ENCODE measurements at regions not wholly inside any gene's neighbourhood (a gene's known extent, or its start where the extent isn't known, plus 50 kb on each side); places are given as distances from the start of the nearest gene placed in this dataset.
"Not testable (repeated sequence)": the region's sequence is repeated elsewhere in the genome, so short reads cannot be mapped to it uniquely, and the experiment has no call there.

GRCh38 chr5:4613440-4613839 is 526.7 kb upstream of the ADAMTS16 start:
- ATAC-seq, result no peak
- ChIA-PET CTCF (interaction anchor here (0.6 kb wide), 1 partner anchor 257 kb away, joined by 3 read pairs; no protein-coding TSS in a partner anchor), POLR2A (no interaction called here)
- no peak for DNase-seq (ENCODE audit: low read depth in 1 of 2, low spot score in 1 of 2)
- no peak for TF ChIP-seq ZNF302 (CRISPR knock-in tag; IDR thresholded peaks at IDR 0.05)
- no peak for TF ChIP-seq NR3C1 (IDR thresholded peaks at IDR 0.05)
- TF ChIP-seq, protein P1, sequence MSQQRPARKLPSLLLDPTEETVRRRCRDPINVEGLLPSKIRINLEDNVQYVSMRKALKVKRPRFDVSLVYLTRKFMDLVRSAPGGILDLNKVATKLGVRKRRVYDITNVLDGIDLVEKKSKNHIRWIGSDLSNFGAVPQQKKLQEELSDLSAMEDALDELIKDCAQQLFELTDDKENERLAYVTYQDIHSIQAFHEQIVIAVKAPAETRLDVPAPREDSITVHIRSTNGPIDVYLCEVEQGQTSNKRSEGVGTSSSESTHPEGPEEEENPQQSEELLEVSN (IDR thresholded peaks at IDR 0.05; ENCODE audit: borderline replicate concordance, low read depth), result no peak
- TF ChIP-seq EHF (CRISPR knock-in tag; IDR thresholded peaks at IDR 0.05), result no peak
- no peak for TF ChIP-seq HOXA7 (CRISPR knock-in tag; IDR thresholded peaks at IDR 0.05)
- no peak for TF ChIP-seq SMC3 (IDR thresholded peaks at IDR 0.05)
- TF ChIP-seq CTCF (IDR thresholded peaks at IDR 0.05), result no peak
- TF ChIP-seq HOXB5 (CRISPR knock-in tag; IDR thresholded peaks at IDR 0.05), result no peak
- TF ChIP-seq POLR2A (IDR thresholded peaks at IDR 0.05; ENCODE audit: low read length), result no peak
- TF ChIP-seq CBX8 (IDR thresholded peaks at IDR 0.05), result no peak
- TF ChIP-seq, protein P2, sequence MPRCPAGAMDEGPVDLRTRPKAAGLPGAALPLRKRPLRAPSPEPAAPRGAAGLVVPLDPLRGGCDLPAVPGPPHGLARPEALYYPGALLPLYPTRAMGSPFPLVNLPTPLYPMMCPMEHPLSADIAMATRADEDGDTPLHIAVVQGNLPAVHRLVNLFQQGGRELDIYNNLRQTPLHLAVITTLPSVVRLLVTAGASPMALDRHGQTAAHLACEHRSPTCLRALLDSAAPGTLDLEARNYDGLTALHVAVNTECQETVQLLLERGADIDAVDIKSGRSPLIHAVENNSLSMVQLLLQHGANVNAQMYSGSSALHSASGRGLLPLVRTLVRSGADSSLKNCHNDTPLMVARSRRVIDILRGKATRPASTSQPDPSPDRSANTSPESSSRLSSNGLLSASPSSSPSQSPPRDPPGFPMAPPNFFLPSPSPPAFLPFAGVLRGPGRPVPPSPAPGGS (IDR thresholded peaks at IDR 0.05), result no peak
- TF ChIP-seq MAFK (IDR thresholded peaks at IDR 0.05; ENCODE audit: partially characterized antibody), result no peak
- TF ChIP-seq, protein P3, sequence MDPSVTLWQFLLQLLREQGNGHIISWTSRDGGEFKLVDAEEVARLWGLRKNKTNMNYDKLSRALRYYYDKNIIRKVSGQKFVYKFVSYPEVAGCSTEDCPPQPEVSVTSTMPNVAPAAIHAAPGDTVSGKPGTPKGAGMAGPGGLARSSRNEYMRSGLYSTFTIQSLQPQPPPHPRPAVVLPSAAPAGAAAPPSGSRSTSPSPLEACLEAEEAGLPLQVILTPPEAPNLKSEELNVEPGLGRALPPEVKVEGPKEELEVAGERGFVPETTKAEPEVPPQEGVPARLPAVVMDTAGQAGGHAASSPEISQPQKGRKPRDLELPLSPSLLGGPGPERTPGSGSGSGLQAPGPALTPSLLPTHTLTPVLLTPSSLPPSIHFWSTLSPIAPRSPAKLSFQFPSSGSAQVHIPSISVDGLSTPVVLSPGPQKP (IDR thresholded peaks at IDR 0.05; ENCODE audit: low read depth, low read length), result no peak
- no peaks in the 10 kb centered on the region for H3K9me3 ChIP-seq
- H3K4me1 ChIP-seq, result no peaks in the 10 kb centered on the region
- no peak overlapping the region for H3K4me2 ChIP-seq
- 25% methylated on average over 6 of the region's 6 CpGs for WGBS (ENCODE audit: missing lambda C conversion rate)
- no peak overlapping the region for H3K27ac ChIP-seq
- no peak overlapping the region for H3K4me3 ChIP-seq
- FAIRE-seq, result no peak

- DNase-seq (ENCODE audit: low read depth in 1 of 2, low spot score in 1 of 2), result no peak
- POLR2A ChIA-PET, result no interaction called here
- TF ChIP-seq EHMT2 (IDR thresholded peaks at IDR 0.05; ENCODE audit: low read depth) (no peak), SMC3 (IDR thresholded peaks at IDR 0.05) (no peak), HOXB5 (CRISPR knock-in tag; IDR thresholded peaks at IDR 0.05) (no peak), RNF2 (IDR thresholded peaks at IDR 0.05; ENCODE audit: borderline replicate concordance, low read depth) (no peak), PHF8 (IDR thresholded peaks at IDR 0.05; ENCODE audit: borderline replicate concordance, low read depth) (no peak), BHLHE40 (IDR thresholded peaks at IDR 0.05; ENCODE audit: low read depth, low read length) (no peak), KDM5A (IDR thresholded peaks at IDR 0.05) (no peak), NR3C1 (IDR thresholded peaks at IDR 0.05) (no peak), EP300 (IDR thresholded peaks at IDR 0.05) (no peak), ATOH8 (CRISPR knock-in tag; IDR thresholded peaks at IDR 0.05; ENCODE audit: low read depth) (no peak), CBX8 (IDR thresholded peaks at IDR 0.05) (no peak), FOXS1 (CRISPR knock-in tag; IDR thresholded peaks at IDR 0.05) (no peak)
- CTCF ChIA-PET, result no interaction called here
- WGBS (ENCODE audit: missing lambda C conversion rate), result 1% methylated on average over 6 of the region's 6 CpGs
- Histone ChIP-seq H3K27ac (no peak overlapping the region), H3K9me3 (no peaks in the 10 kb centered on the region), H3K4me1 (no peaks in the 10 kb centered on the region), H3K4me3 (no peak overlapping the region), H3K4me2 (no peak overlapping the region)
- FAIRE-seq, result no peak
- ATAC-seq, result no peak
Observed at GRCh38 chr5:4614088-4614487, 526.0 kb upstream of the ADAMTS16 start.

DNA sequence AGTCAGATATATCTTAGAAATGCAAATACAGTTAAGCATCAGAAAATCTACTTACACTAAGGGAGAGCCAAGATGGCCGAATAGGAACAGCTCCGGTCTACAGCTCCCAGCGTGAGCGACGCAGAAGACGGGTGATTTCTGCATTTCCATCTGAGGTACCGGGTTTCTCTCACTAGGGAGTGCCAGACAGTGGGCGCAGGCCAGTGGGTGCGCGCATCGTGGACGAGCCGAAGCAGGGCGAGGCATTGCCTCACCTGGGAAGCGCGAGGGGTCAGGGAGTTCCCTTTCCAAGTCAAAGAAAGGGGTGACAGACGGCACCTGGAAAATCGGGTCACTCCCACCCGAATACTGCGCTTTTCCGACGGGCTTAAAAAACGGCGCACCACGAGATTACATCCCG is 524.8 kb upstream of the ADAMTS16 start:
- DNase-seq (ENCODE audit: low read depth in 1 of 2, low spot score in 1 of 2); ATAC-seq; H3K4me2 ChIP-seq; POLR2A ChIA-PET; H3K4me1 ChIP-seq; CTCF ChIA-PET; H3K27ac ChIP-seq; H3K9me3 ChIP-seq; H3K4me3 ChIP-seq; FAIRE-seq: not testable (repeated sequence)
- 69% methylated on average over 17 of the region's 26 CpGs for WGBS (ENCODE audit: missing lambda C conversion rate)
